Sigmoid colon (tissue), 6 donors: ENCODE measurements at regions not wholly inside any gene's neighbourhood (a gene's known extent, or its start where the extent isn't known, plus 50 kb on each side); places are given as distances from the start of the nearest gene placed in this dataset.

ENCODE experiments used
- DNase-seq: peaks from one replicate; pipeline ENCODE4 v3.0.0-alpha.2; 2019
- H3K27ac ChIP-seq, 4 donors: fragments of 200-600 bp; sonication (generic); one replicate each; pipeline ENCODE4 v1.5.1; 2016 to 2019; ENCODE audit warnings: mild to moderate bottlenecking in 1 of 4
- H3K27me3 ChIP-seq, 3 donors: fragments of 200-600 bp; sonication (generic); one replicate each; pipeline ENCODE4 v1.5.1; 2019; ENCODE audit warnings: mild to moderate bottlenecking in 1 of 3
- H3K36me3 ChIP-seq, 4 donors: fragments of 200-600 bp; sonication (generic); one replicate each; pipeline ENCODE4 v1.5.1; 2016 to 2019
- H3K4me1 ChIP-seq, 4 donors: fragments of 200-600 bp; sonication (generic); one replicate each; pipeline ENCODE4 v1.5.1; 2017 to 2019
- H3K4me3 ChIP-seq, 4 donors: fragments of 200-600 bp; sonication (generic); one replicate each; pipeline ENCODE4 v1.5.1; 2017 to 2019; ENCODE audit warnings: mild to moderate bottlenecking in 2 of 4, moderate library complexity in 1 of 4
- H3K9me3 ChIP-seq, 4 donors: fragments of 200-600 bp in 3 of 4; sonication (generic) in 3 of 4; one replicate each; pipeline versions ENCODE4 v1.5.1 to v1.6.1; 2013 to 2019
- CTCF ChIP-seq, 4 experiments: fragments of 450-650 bp in 3 of 4; fragments of 200-600 bp in 1 of 4; IDR thresholded peaks; one replicate each; pipeline ENCODE4 v1.5.1; 2016 to 2019; ENCODE audit warnings: antibody characterized with exemption in 4 of 4, mild to moderate bottlenecking in 3 of 4, moderate library complexity in 2 of 4
- EP300 ChIP-seq, 4 donors: sonication (generic); formaldehyde crosslinking; IDR thresholded peaks; one replicate each; pipeline ENCODE4 v1.6.1; 2017; ENCODE audit warnings: antibody characterized with exemption in 4 of 4
- POLR2A ChIP-seq, 2 donors: fragments of 450-650 bp; IDR thresholded peaks; one replicate each; pipeline ENCODE4 v1.6.1; 2016; ENCODE audit warnings: antibody characterized with exemption in 2 of 2, mild to moderate bottlenecking in 2 of 2, moderate library complexity in 2 of 2
- POLR2AphosphoS5 ChIP-seq, 4 donors: sonication (generic); formaldehyde crosslinking; IDR thresholded peaks; one replicate each; pipeline ENCODE4 v1.6.1; 2017; ENCODE audit warnings: antibody characterized with exemption in 4 of 4
- WGBS, 2 donors: extraction: QIAGEN DNeasy Blood & Tissue Kit; methylation state at CpG; one replicate each; pipeline ENCODE4 v1.1.7; 2013; 5-methylcytosine and 5-hydroxymethylcytosine counted together
- intact Hi-C: fragments of 100-400 bp; cut with DNase I; formaldehyde crosslinking; loops from one replicate; pipeline ENCODE4 v1.15.1; 2023
- donor health status: healthy with polysubstance abuse.
- donor health status: healthy.

- TF ChIP-seq CTCF (IDR thresholded peaks at IDR 0.05) = no peak
- TF ChIP-seq EP300 (IDR thresholded peaks at IDR 0.05) = no peak
- no peak for TF ChIP-seq POLR2AphosphoS5 (IDR thresholded peaks at IDR 0.05)
- TF ChIP-seq POLR2A (IDR thresholded peaks at IDR 0.05) = no peak
- WGBS, 2 donors = 93 to 95% methylated on average over 5 of the region's 5 CpGs
- intact Hi-C loops = no loop called here
Measured at GRCh38 chr11:130582176-130582575, 133.7 kb downstream of the ADAMTS15 start.

GRCh38 chr11:130582981-130583380 is 134.5 kb downstream of the ADAMTS15 start:
- intact Hi-C loops = no loop called here
- 87 to 91% methylated on average over 2 of the region's 2 CpGs for WGBS, 2 donors
- Histone ChIP-seq H3K27me3 (no peaks in the 10 kb centered on the region), H3K4me3 (no peak overlapping the region), H3K36me3 (no peaks in the 10 kb centered on the region), H3K9me3 (peaks cover 0 to 2% (median 0%) of the 10 kb centered on the region in 4 donors), H3K27ac (peak overlapping the region in 1 of 4 donors; percentile 20), H3K4me1 (peaks cover 0 to 21% (median 17%) of the 10 kb centered on the region in 4 donors)
- TF ChIP-seq POLR2AphosphoS5 (IDR thresholded peaks at IDR 0.05) (no peak), CTCF (IDR thresholded peaks at IDR 0.05) (no peak), POLR2A (IDR thresholded peaks at IDR 0.05) (no peak), EP300 (IDR thresholded peaks at IDR 0.05) (no peak)
- no peak for DNase-seq

More at GRCh38 chr11:130582176-130582575, 133.7 kb downstream of the ADAMTS15 start:
- Histone ChIP-seq H3K27me3 (no peaks in the 10 kb centered on the region), H3K4me3 (no peak overlapping the region), H3K4me1 (peaks cover 0 to 25% (median 19%) of the 10 kb centered on the region in 4 donors), H3K9me3 (peaks cover 0 to 2% (median 0%) of the 10 kb centered on the region in 4 donors), H3K36me3 (no peaks in the 10 kb centered on the region), H3K27ac (peak overlapping the region; percentile 17 to 72 (median 58))
- DNase-seq = no peak

- Histone ChIP-seq H3K27me3 (no peaks in the 10 kb centered on the region), H3K4me1 (peaks cover 0 to 20% (median 16%) of the 10 kb centered on the region in 4 donors), H3K27ac (peak overlapping the region in 1 of 4 donors; percentile 20), H3K9me3 (peaks cover 0 to 2% (median 0%) of the 10 kb centered on the region in 4 donors), H3K4me3 (no peak overlapping the region), H3K36me3 (no peaks in the 10 kb centered on the region)
- intact Hi-C loops = no loop called here
- TF ChIP-seq POLR2AphosphoS5 (IDR thresholded peaks at IDR 0.05) (no peak), POLR2A (IDR thresholded peaks at IDR 0.05) (no peak)
- no peak for DNase-seq
- 90 to 93% methylated on average over 4 of the region's 4 CpGs for WGBS, 2 donors
Measured at GRCh38 chr11:130583801-130584211, 135.4 kb downstream of the ADAMTS15 start.

GRCh38 chr11:130585545-130585944 is 137.1 kb downstream of the ADAMTS15 start:
- Histone ChIP-seq H3K27me3 (no peaks in the 10 kb centered on the region), H3K4me1 (peaks cover 0 to 13% (median 10%) of the 10 kb centered on the region in 4 donors), H3K9me3 (peaks cover 0 to 2% (median 0%) of the 10 kb centered on the region in 4 donors), H3K36me3 (no peaks in the 10 kb centered on the region), H3K27ac (no peak overlapping the region), H3K4me3 (no peak overlapping the region)
- no peak for TF ChIP-seq EP300 (IDR thresholded peaks at IDR 0.05)
- no peak for TF ChIP-seq POLR2AphosphoS5 (IDR thresholded peaks at IDR 0.05)
- TF ChIP-seq POLR2A (IDR thresholded peaks at IDR 0.05) = no peak
- DNase-seq = no peak
- intact Hi-C loops = no loop called here
- 49 to 75% methylated on average over 5 of the region's 5 CpGs for WGBS, 2 donors

- Histone ChIP-seq H3K4me1 (no peaks in the 10 kb centered on the region), H3K36me3 (no peaks in the 10 kb centered on the region), H3K27me3 (no peaks in the 10 kb centered on the region), H3K9me3 (peaks cover 0 to 2% (median 0%) of the 10 kb centered on the region in 4 donors), H3K4me3 (no peak overlapping the region), H3K27ac (no peak overlapping the region)
- intact Hi-C loops = no loop called here
- no peak for DNase-seq
- TF ChIP-seq POLR2A (IDR thresholded peaks at IDR 0.05) (no peak), POLR2AphosphoS5 (IDR thresholded peaks at IDR 0.05) (no peak), EP300 (IDR thresholded peaks at IDR 0.05) (no peak), CTCF (IDR thresholded peaks at IDR 0.05) (no peak)
- WGBS, 2 donors = 66 to 94% methylated on average over 4 of the region's 4 CpGs
Measured at GRCh38 chr11:130587658-130588057, 139.2 kb downstream of the ADAMTS15 start.

- no peak for DNase-seq
- Histone ChIP-seq H3K4me1 (no peaks in the 10 kb centered on the region), H3K9me3 (peaks cover 0 to 2% (median 0%) of the 10 kb centered on the region in 4 donors), H3K36me3 (no peaks in the 10 kb centered on the region), H3K27me3 (no peaks in the 10 kb centered on the region), H3K27ac (no peak overlapping the region), H3K4me3 (no peak overlapping the region)
- WGBS, 2 donors = 89 to 90% methylated on average over 2 of the region's 2 CpGs
- intact Hi-C loops = no loop called here
- TF ChIP-seq POLR2A (IDR thresholded peaks at IDR 0.05) (no peak), EP300 (IDR thresholded peaks at IDR 0.05) (no peak), POLR2AphosphoS5 (IDR thresholded peaks at IDR 0.05) (no peak), CTCF (IDR thresholded peaks at IDR 0.05) (no peak)
Measured at GRCh38 chr11:130588471-130588870, 140.0 kb downstream of the ADAMTS15 start.
